SH-SY5Y (cell line): ENCODE measurements at regions not wholly inside any gene's neighbourhood (a gene's known extent, or its start where the extent isn't known, plus 50 kb on each side); places are given as distances from the start of the nearest gene placed in this dataset.

Experiments used
- GATA2 ChIP-seq: IDR thresholded peaks from 2 replicates; pipeline ENCODE4 v1.6.1; 2011; ENCODE audit warnings: mild to moderate bottlenecking, low read depth, low read length
- GATA3 ChIP-seq: IDR thresholded peaks from 2 replicates; pipeline ENCODE4 v1.6.1; 2011; ENCODE audit warnings: low read depth, mild to moderate bottlenecking, low read length, moderate library complexity

GRCh38 chr3:11737742-11738141, 94.0 kb upstream of the VGLL4 start:
- TF ChIP-seq GATA2 (no peak), GATA3 (no peak)
